H1 (cell line): ENCODE measurements at regions not wholly inside any gene's neighbourhood (a gene's known extent, or its start where the extent isn't known, plus 50 kb on each side); places are given as distances from the start of the nearest gene placed in this dataset.

Source experiments
- CHD1 ChIP-seq: IDR thresholded peaks from 2 replicates; pipeline ENCODE4 v1.6.1; 2012; ENCODE audit warnings: low read depth, low read length, improper control_type of control experiment
- SP2 ChIP-seq: IDR thresholded peaks from 2 replicates; pipeline ENCODE4 v1.6.1; 2012; ENCODE audit warnings: mild to moderate bottlenecking, low read length, inconsistent platforms
- SP4 ChIP-seq: IDR thresholded peaks from 2 replicates; pipeline ENCODE4 v1.6.1; 2012; ENCODE audit warnings: low read length, inconsistent platforms

DNA sequence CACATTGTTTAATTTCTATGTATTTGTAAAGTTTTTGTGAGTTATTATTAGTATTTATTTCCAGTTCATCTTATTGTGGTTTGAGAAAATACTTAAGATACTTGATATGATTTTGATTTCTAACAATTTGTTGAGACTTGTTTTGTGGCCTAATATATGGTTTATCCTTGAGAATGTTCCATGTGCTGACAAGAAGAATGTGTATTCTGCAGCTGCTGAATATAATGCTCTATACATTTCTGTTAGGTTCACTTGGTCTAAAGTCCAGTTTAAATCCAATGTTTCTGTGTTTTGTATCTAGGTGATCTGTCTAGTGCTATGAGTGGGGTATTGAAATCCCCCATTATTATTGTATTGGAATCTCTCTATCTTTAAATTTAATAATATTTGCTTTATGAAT is 201.3 kb downstream of the FSIP2 start (continued):
- TF ChIP-seq SP2, result no peak
- no peak for TF ChIP-seq SP4
- no peak for TF ChIP-seq CHD1
